SK-N-SH treated with all-trans-retinoic acid at 6 μM for 48 hours (cell line): ENCODE measurements at regions not wholly inside any gene's neighbourhood (a gene's known extent, or its start where the extent isn't known, plus 50 kb on each side); places are given as distances from the start of the nearest gene placed in this dataset.
"Not testable (repeated sequence)": the region's sequence is repeated elsewhere in the genome, so short reads cannot be mapped to it uniquely, and the experiment has no call there.

ENCODE experiments used
- BACH2 ChIP-seq: fragments of 250-450 bp; sonication (Bioruptor Pico); IDR thresholded peaks from 2 replicates; pipeline ENCODE4 v1.9.0; 2021; ENCODE audit warnings: mild to moderate bottlenecking, borderline replicate concordance
- ESRRG ChIP-seq: fragments of 250-450 bp; sonication (Bioruptor Pico); IDR thresholded peaks from 2 replicates; pipeline ENCODE4 v1.6.1; 2021; ENCODE audit warnings: mild to moderate bottlenecking
- GLIS3 ChIP-seq: fragments of 250-450 bp; sonication (Bioruptor Pico); IDR thresholded peaks from 2 replicates; pipeline ENCODE4 v1.5.0; 2020; ENCODE audit warnings: mild to moderate bottlenecking, moderate library complexity
- RARB ChIP-seq: fragments of 250-450 bp; sonication (Bioruptor Pico); IDR thresholded peaks from 2 replicates; pipeline ENCODE4 v1.8.0; 2021; ENCODE audit warnings: mild to moderate bottlenecking, moderate library complexity
- SNAI2 ChIP-seq: fragments of 250-450 bp; sonication (Bioruptor Pico); IDR thresholded peaks from 2 replicates; pipeline ENCODE4 v1.5.0; 2020; ENCODE audit warnings: mild to moderate bottlenecking, moderate library complexity
- ZC3H10 ChIP-seq: fragments of 250-450 bp; sonication (Bioruptor Pico); IDR thresholded peaks from 2 replicates; pipeline ENCODE4 v1.5.1; 2021; ENCODE audit warnings: mild to moderate bottlenecking, moderate library complexity
- ZFP3 ChIP-seq: fragments of 250-450 bp; sonication (Bioruptor Pico); IDR thresholded peaks from 2 replicates; pipeline ENCODE4 v1.5.0; 2020; ENCODE audit warnings: mild to moderate bottlenecking, moderate library complexity
- ZFP30 ChIP-seq: fragments of 450-650 bp; formaldehyde crosslinking; IDR thresholded peaks from 2 replicates; pipeline ENCODE4 v1.5.0; 2022; ENCODE audit warnings: mild to moderate bottlenecking, moderate library complexity
- ZNF70 ChIP-seq: fragments of 450-650 bp; formaldehyde crosslinking; IDR thresholded peaks from 2 replicates; pipeline ENCODE4 v1.5.0; 2020; ENCODE audit warnings: mild to moderate bottlenecking, moderate library complexity
- TF ChIP-seq, protein P1 (sequence below): fragments of 250-450 bp; sonication (Bioruptor Pico); IDR thresholded peaks from 2 replicates; pipeline ENCODE4 v1.5.1; 2021; ENCODE audit warnings: mild to moderate bottlenecking, moderate library complexity
- TF ChIP-seq, protein P2 (sequence below): fragments of 250-450 bp; sonication (Bioruptor Pico); IDR thresholded peaks from 2 replicates; pipeline ENCODE4 v1.8.0; 2020; ENCODE audit warnings: mild to moderate bottlenecking, moderate library complexity, borderline replicate concordance

DNA sequence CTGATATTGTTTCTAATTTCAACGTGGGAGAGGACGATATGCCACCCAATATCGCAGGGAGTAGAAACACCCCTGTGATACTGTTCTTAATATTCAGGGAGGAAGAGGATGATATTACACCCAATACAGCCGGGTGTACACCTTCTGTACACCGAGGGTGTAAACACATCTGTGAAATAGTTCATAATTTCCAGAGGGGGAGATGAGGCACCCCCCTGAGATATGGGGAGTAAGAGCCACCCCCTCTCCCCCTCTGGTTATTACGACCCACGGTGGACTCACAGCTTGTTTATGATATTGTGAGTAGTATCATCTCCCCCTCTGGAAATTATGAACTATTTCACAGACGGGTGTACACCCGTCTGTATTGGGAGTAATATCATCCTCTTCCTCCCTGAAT lies 403.9 kb upstream of the TMEFF2 start:
- TF ChIP-seq, protein P1, sequence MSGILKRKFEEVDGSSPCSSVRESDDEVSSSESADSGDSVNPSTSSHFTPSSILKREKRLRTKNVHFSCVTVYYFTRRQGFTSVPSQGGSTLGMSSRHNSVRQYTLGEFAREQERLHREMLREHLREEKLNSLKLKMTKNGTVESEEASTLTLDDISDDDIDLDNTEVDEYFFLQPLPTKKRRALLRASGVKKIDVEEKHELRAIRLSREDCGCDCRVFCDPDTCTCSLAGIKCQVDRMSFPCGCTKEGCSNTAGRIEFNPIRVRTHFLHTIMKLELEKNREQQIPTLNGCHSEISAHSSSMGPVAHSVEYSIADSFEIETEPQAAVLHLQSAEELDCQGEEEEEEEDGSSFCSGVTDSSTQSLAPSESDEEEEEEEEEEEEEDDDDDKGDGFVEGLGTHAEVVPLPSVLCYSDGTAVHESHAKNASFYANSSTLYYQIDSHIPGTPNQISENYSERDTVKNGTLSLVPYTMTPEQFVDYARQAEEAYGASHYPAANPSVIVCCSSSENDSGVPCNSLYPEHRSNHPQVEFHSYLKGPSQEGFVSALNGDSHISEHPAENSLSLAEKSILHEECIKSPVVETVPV (CRISPR knock-in tag) = not testable (repeated sequence)
- TF ChIP-seq ZC3H10; ESRRG (CRISPR knock-in tag); ZNF70; ZFP30 (CRISPR knock-in tag); GLIS3; BACH2 (CRISPR knock-in tag); RARB (CRISPR knock-in tag); SNAI2 (CRISPR knock-in tag); ZFP3 (CRISPR knock-in tag): not testable (repeated sequence)
- TF ChIP-seq, protein P2, sequence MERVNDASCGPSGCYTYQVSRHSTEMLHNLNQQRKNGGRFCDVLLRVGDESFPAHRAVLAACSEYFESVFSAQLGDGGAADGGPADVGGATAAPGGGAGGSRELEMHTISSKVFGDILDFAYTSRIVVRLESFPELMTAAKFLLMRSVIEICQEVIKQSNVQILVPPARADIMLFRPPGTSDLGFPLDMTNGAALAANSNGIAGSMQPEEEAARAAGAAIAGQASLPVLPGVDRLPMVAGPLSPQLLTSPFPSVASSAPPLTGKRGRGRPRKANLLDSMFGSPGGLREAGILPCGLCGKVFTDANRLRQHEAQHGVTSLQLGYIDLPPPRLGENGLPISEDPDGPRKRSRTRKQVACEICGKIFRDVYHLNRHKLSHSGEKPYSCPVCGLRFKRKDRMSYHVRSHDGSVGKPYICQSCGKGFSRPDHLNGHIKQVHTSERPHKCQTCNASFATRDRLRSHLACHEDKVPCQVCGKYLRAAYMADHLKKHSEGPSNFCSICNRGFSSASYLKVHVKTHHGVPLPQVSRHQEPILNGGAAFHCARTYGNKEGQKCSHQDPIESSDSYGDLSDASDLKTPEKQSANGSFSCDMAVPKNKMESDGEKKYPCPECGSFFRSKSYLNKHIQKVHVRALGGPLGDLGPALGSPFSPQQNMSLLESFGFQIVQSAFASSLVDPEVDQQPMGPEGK (CRISPR knock-in tag) = not testable (repeated sequence)
